GM12878 (cell line): ENCODE measurements at regions not wholly inside any gene's neighbourhood (a gene's known extent, or its start where the extent isn't known, plus 50 kb on each side); places are given as distances from the start of the nearest gene placed in this dataset.

Experiments used
- ATAC-seq: fragments of 200-7000 bp; cut with Tn5 transposase; 3 replicates; pipeline ENCODE4 v1.9.1; 2020; ENCODE audit warnings: mild to moderate bottlenecking, moderate library complexity
- BruUV-seq: library from RNA; stranded (reverse); fragments of 400-500 nt; replicated peaks from 2 replicates; lab custom pipeline; 2021; lab: Mats Ljungman, UMichigan
- CTCF ChIA-PET: fragments of 300-600 bp; sonication (Branson Sonifier 250); formaldehyde crosslinking; extraction: SDS; loops from one replicate; lab custom pipeline; 2021; ENCODE audit warnings: inconsistent platforms; lab: Yijun Ruan, JAX
- POLR2A ChIA-PET: fragments of 350-600 bp; formaldehyde crosslinking; extraction: SDS; loops from one replicate; lab custom pipeline; 2021; ENCODE audit warnings: inconsistent platforms; lab: Charles Lee
- RAD21 ChIA-PET: fragments of 300-600 bp; sonication (Branson Sonifier 250); formaldehyde crosslinking; loops from one replicate; lab custom pipeline; 2023; ENCODE audit warnings: antibody characterized with exemption; ENCODE audit not compliant: unreplicated experiment; lab: Charles Lee
- SMC1A ChIA-PET: fragments of 300-600 bp; sonication (Branson Sonifier 250); formaldehyde crosslinking; loops from one replicate; lab custom pipeline; 2023; ENCODE audit not compliant: unreplicated experiment, uncharacterized antibody; lab: Charles Lee
- DNase-seq: peaks from one replicate; pipeline ENCODE4 v3.0.0-alpha.2; 2011; ENCODE audit warnings: low read depth, low spot score
- FAIRE-seq: peaks from 3 replicates; lab custom pipeline; 2011; peaks lifted over from hg19 to GRCh38; lab: Jason Lieb, UNC
- H2AFZ ChIP-seq: 2 replicates; pipeline ENCODE4 v1.6.0; 2011; ENCODE audit warnings: low read depth, low read length, control low read depth; ENCODE audit not compliant: control insufficient read depth
- H3K27ac ChIP-seq: 2 replicates; pipeline ENCODE4 v1.5.1; 2011; ENCODE audit warnings: control low read depth; ENCODE audit not compliant: control insufficient read depth, insufficient read depth
- H3K27me3 ChIP-seq, 2 experiments: replicated peaks in 1 of 2; 2 replicates each; pipeline versions ENCODE4 v1.6.0 to v1.6.1; 2011; ENCODE audit warnings: low read length in 1 of 2; ENCODE audit not compliant: control insufficient read depth in 2 of 2, insufficient read depth in 2 of 2
- H3K36me3 ChIP-seq, 2 experiments: 2 replicates each; pipeline ENCODE4 v1.5.1; 2011; ENCODE audit warnings: low read length in 1 of 2; ENCODE audit not compliant: control insufficient read depth in 2 of 2, insufficient read depth in 2 of 2
- H3K4me1 ChIP-seq: 2 replicates; pipeline ENCODE4 v1.6.1; 2011; ENCODE audit warnings: mild to moderate bottlenecking, low read length, moderate library complexity, mixed read lengths; ENCODE audit not compliant: control insufficient read depth, insufficient read depth
- H3K4me2 ChIP-seq: 2 replicates; pipeline ENCODE4 v1.6.0; 2011; ENCODE audit warnings: control low read depth; ENCODE audit not compliant: control insufficient read depth, insufficient read depth
- H3K4me3 ChIP-seq: fragments of 200-600 bp; sonication (generic); 2 replicates; pipeline ENCODE4 v1.5.1; 2016
- H3K79me2 ChIP-seq: 2 replicates; pipeline ENCODE4 v1.6.0; 2011; ENCODE audit warnings: low read length; ENCODE audit not compliant: control insufficient read depth, insufficient read depth
- H3K9ac ChIP-seq: 2 replicates; pipeline ENCODE4 v1.8.0; 2011; ENCODE audit warnings: low read length, control low read depth, mixed read lengths; ENCODE audit not compliant: control insufficient read depth, insufficient read depth
- H3K9me3 ChIP-seq: replicated peaks from 3 replicates; pipeline ENCODE4 v1.5.1; 2011; ENCODE audit warnings: mild to moderate bottlenecking, low read length; ENCODE audit not compliant: control insufficient read depth, insufficient read depth
- H4K20me1 ChIP-seq: 2 replicates; pipeline ENCODE4 v1.6.0; 2011; ENCODE audit not compliant: control insufficient read depth, insufficient read depth
- ATF7 ChIP-seq: fragments of 450-650 bp; IDR thresholded peaks from 2 replicates; pipeline ENCODE4 v1.6.1; 2016; ENCODE audit warnings: low read depth, mild to moderate bottlenecking
- CHD1 ChIP-seq: IDR thresholded peaks from 2 replicates; pipeline ENCODE4 v1.6.1; 2012; ENCODE audit warnings: low read depth, low read length, improper control_type of control experiment
- CREB1 ChIP-seq: IDR thresholded peaks from 2 replicates; pipeline ENCODE4 v1.6.1; 2012; ENCODE audit warnings: low read depth, mild to moderate bottlenecking, inconsistent platforms
- EED ChIP-seq: sonication (generic); IDR thresholded peaks from 2 replicates; pipeline ENCODE4 v1.6.1; 2016; ENCODE audit warnings: antibody characterized with exemption, low read depth
- GABPA ChIP-seq: IDR thresholded peaks from 2 replicates; pipeline ENCODE4 v1.6.1; 2014; ENCODE audit warnings: antibody characterized with exemption, low read depth, mild to moderate bottlenecking, inconsistent platforms
- HDAC6 ChIP-seq: fragments of 200-600 bp; sonication (generic); IDR thresholded peaks from one replicate; pipeline ENCODE4 v1.8.0; 2017; ENCODE audit warnings: antibody characterized with exemption; ENCODE audit not compliant: unreplicated experiment
- NRF1 ChIP-seq: conservative IDR thresholded peaks from 2 replicates; pipeline ENCODE4 v1.6.1; 2011; ENCODE audit warnings: mild to moderate bottlenecking, low read depth, low read length, improper control_type of control experiment
- POLR2AphosphoS2 ChIP-seq: IDR thresholded peaks from 2 replicates; pipeline ENCODE4 v1.6.1; 2011; ENCODE audit warnings: low read depth, mild to moderate bottlenecking, low read length, improper control_type of control experiment, moderate library complexity
- PRDM15 ChIP-seq: fragments of 450-650 bp; formaldehyde crosslinking; IDR thresholded peaks from 2 replicates; pipeline ENCODE4 v1.4.0; 2020; ENCODE audit warnings: mild to moderate bottlenecking, moderate library complexity
- REST ChIP-seq: IDR thresholded peaks from 2 replicates; pipeline ENCODE4 v1.6.1; 2012; ENCODE audit warnings: mild to moderate bottlenecking, low read depth, low read length
- WGBS: methylation state at CpG from one replicate; pipeline ENCODE4 v1.1.6; 2016; ENCODE audit warnings: low lambda C conversion rate; ENCODE audit not compliant: insufficient replicate concordance, insufficient coverage; ENCODE audit errors: missing lambda C conversion rate; 5-methylcytosine and 5-hydroxymethylcytosine counted together
- in situ Hi-C: fragments of 300-500 bp; cut with MboI; formaldehyde crosslinking; loops from 9 replicates; pipeline ENCODE4 v1.14.3; 2018; ENCODE audit warnings: mixed read lengths
- intact Hi-C: fragments of 100-400 bp; cut with micrococcal nuclease; formaldehyde crosslinking; loops from one replicate; pipeline ENCODE4 v1.14.2; 2022; ENCODE audit not compliant: unreplicated experiment
- TF ChIP-seq, protein P1 (sequence below): fragments of 450-650 bp; IDR thresholded peaks from 2 replicates; pipeline ENCODE4 v1.6.1; 2017; ENCODE audit warnings: mild to moderate bottlenecking
- TF ChIP-seq, protein P2 (sequence below), 3 experiments: IDR thresholded peaks in 2 of 3; conservative IDR thresholded peaks in 1 of 3; 2 replicates each; pipeline ENCODE4 v1.5.1; 2011; ENCODE audit warnings: low read depth in 3 of 3, low read length in 3 of 3, mild to moderate bottlenecking in 3 of 3, control low read depth in 2 of 3, moderate library complexity in 2 of 3, inconsistent platforms in 1 of 3, mixed read lengths in 1 of 3; ENCODE audit not compliant: control insufficient read depth in 2 of 3, insufficient read depth in 1 of 3; ENCODE audit errors: extremely low read depth in 1 of 3

GRCh38 chr6:167491438-167492099 is 166.7 kb downstream of the TTLL2 start (continued):
- TF ChIP-seq PRDM15 (CRISPR knock-in tag), result no peak
- TF ChIP-seq GABPA, result no peak
- TF ChIP-seq, protein P1, sequence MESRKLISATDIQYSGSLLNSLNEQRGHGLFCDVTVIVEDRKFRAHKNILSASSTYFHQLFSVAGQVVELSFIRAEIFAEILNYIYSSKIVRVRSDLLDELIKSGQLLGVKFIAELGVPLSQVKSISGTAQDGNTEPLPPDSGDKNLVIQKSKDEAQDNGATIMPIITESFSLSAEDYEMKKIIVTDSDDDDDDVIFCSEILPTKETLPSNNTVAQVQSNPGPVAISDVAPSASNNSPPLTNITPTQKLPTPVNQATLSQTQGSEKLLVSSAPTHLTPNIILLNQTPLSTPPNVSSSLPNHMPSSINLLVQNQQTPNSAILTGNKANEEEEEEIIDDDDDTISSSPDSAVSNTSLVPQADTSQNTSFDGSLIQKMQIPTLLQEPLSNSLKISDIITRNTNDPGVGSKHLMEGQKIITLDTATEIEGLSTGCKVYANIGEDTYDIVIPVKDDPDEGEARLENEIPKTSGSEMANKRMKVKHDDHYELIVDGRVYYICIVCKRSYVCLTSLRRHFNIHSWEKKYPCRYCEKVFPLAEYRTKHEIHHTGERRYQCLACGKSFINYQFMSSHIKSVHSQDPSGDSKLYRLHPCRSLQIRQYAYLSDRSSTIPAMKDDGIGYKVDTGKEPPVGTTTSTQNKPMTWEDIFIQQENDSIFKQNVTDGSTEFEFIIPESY, result no peak

DNA sequence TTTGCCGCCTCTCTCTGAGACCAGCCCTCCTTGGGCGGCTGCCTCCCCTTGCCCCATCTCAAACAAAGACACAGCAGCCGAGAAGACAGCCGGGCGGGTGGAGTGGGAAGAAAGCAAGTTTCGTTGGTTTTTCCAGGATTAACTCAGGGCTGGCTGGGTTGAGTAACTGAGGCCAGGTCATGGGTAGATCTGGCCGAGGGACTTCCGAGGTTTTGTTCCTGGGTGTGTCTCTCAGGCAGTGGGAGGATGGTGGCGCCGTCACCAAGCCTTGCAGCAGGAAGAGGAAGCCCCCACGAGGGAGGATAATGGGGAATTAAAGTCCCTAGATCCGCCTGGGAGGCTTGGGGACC is 167.2 kb downstream of the TTLL2 start:
- ChIA-PET CTCF (no interaction called here), SMC1A (no interaction called here), RAD21 (no interaction called here), POLR2A (no interaction called here)
- no peak for ATAC-seq
- H3K9ac ChIP-seq, result no peak overlapping the region
- in situ Hi-C loops, result no loop called here
- H3K9me3 ChIP-seq, result no peaks in the 10 kb centered on the region
- H4K20me1 ChIP-seq, result no peaks in the 10 kb centered on the region
- H3K36me3 ChIP-seq, result no peaks in the 10 kb centered on the region
- H2AFZ ChIP-seq, result no peak overlapping the region
- no TSS peak for BruUV-seq
- FAIRE-seq, result no peak
- H3K27ac ChIP-seq, result no peak overlapping the region
- intact Hi-C loops, result no loop called here
- H3K4me2 ChIP-seq, result no peak overlapping the region
- H3K79me2 ChIP-seq, result no peaks in the 10 kb centered on the region
- peaks cover 0 to 1% of the 10 kb centered on the region in 2 experiments; a peak in 2 of 4 replicates for H3K27me3 ChIP-seq
- H3K4me3 ChIP-seq, result no peak overlapping the region
- no peak for DNase-seq
- WGBS, result 33% methylated on average over 12 of the region's 12 CpGs
- no peaks in the 10 kb centered on the region for H3K4me1 ChIP-seq
- TF ChIP-seq NRF1 (no peak), REST (no peak), EED (no peak), CHD1 (no peak), POLR2AphosphoS2 (no peak), HDAC6 (no peak), ATF7 (no peak), CREB1 (no peak)
- TF ChIP-seq, protein P2, sequence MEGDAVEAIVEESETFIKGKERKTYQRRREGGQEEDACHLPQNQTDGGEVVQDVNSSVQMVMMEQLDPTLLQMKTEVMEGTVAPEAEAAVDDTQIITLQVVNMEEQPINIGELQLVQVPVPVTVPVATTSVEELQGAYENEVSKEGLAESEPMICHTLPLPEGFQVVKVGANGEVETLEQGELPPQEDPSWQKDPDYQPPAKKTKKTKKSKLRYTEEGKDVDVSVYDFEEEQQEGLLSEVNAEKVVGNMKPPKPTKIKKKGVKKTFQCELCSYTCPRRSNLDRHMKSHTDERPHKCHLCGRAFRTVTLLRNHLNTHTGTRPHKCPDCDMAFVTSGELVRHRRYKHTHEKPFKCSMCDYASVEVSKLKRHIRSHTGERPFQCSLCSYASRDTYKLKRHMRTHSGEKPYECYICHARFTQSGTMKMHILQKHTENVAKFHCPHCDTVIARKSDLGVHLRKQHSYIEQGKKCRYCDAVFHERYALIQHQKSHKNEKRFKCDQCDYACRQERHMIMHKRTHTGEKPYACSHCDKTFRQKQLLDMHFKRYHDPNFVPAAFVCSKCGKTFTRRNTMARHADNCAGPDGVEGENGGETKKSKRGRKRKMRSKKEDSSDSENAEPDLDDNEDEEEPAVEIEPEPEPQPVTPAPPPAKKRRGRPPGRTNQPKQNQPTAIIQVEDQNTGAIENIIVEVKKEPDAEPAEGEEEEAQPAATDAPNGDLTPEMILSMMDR (IDR thresholded peaks at IDR 0.05 in 2 of 3, conservative IDR thresholded peaks at IDR 0.05 in 1 of 3; ENCODE audit: control insufficient read depth in 2 of 3, extremely low read depth in 1 of 3, insufficient read depth in 1 of 3, low read depth in 3 of 3, low read length in 3 of 3), result no peak
